Neural cell (in vitro differentiated cells): ENCODE measurements at regions not wholly inside any gene's neighbourhood (a gene's known extent, or its start where the extent isn't known, plus 50 kb on each side); places are given as distances from the start of the nearest gene placed in this dataset.

Source experiments
- H2AFZ ChIP-seq: fragments of 200-600, 300-800 bp; sonication (generic), shearing (Covaris generic); 2 replicates; pipeline ENCODE4 v1.6.0; 2014; ENCODE audit warnings: low read depth, mild to moderate bottlenecking, antibody characterized with exemption, low read length, moderate library complexity
- H3F3A ChIP-seq: fragments of 200-600 bp; shearing (Covaris generic); 2 replicates; pipeline ENCODE4 v1.6.1; 2016; ENCODE audit warnings: mild to moderate bottlenecking, moderate library complexity, mixed read lengths, antibody characterized with exemption, low read length; ENCODE audit not compliant: insufficient read depth, poor library complexity, severe bottlenecking
- H3K27ac ChIP-seq: fragments of 200-600, 300-800 bp; sonication (generic), shearing (Covaris generic); 2 replicates; pipeline ENCODE4 v1.5.1; 2014; ENCODE audit warnings: mild to moderate bottlenecking, low read length, moderate library complexity
- H3K27me3 ChIP-seq: fragments of 300-800, 200-600 bp; sonication (generic), shearing (Covaris generic); 2 replicates; pipeline ENCODE4 v1.6.0; 2014; ENCODE audit warnings: mild to moderate bottlenecking, low read depth, low read length, moderate library complexity; ENCODE audit not compliant: insufficient read depth
- H3K36me3 ChIP-seq: fragments of 300-800, 200-600 bp; sonication (generic), shearing (Covaris generic); 2 replicates; pipeline ENCODE4 v1.5.1; 2014; ENCODE audit warnings: mild to moderate bottlenecking, antibody characterized with exemption, low read length, moderate library complexity; ENCODE audit not compliant: insufficient read depth
- H3K4me2 ChIP-seq: fragments of 300-800, 200-600 bp; sonication (generic), shearing (Covaris generic); 2 replicates; pipeline ENCODE4 v1.6.0; 2014; ENCODE audit warnings: mild to moderate bottlenecking, low read length
- H3K4me3 ChIP-seq: fragments of 300-800, 200-600 bp; sonication (generic), shearing (Covaris generic); 2 replicates; pipeline ENCODE4 v1.5.1; 2014; ENCODE audit warnings: mild to moderate bottlenecking, low read length, moderate library complexity
- H3K79me2 ChIP-seq: fragments of 200-600 bp; shearing (Covaris generic); replicated peaks from 2 replicates; pipeline ENCODE4 v1.6.0; 2014; ENCODE audit warnings: mild to moderate bottlenecking, low read length, moderate library complexity; ENCODE audit not compliant: insufficient read depth
- H3K9ac ChIP-seq: fragments of 300-800, 200-600 bp; sonication (generic), shearing (Covaris generic); 2 replicates; pipeline ENCODE4 v1.6.1; 2016; ENCODE audit warnings: mild to moderate bottlenecking, low read length, mixed read lengths
- H3K9me2 ChIP-seq: fragments of 200-600 bp; shearing (Covaris generic); 2 replicates; pipeline ENCODE4 v1.6.1; 2016; ENCODE audit warnings: mild to moderate bottlenecking, low read length, mixed read lengths; ENCODE audit not compliant: insufficient read depth
- H3K9me3 ChIP-seq: fragments of 200-600, 300-800 bp; sonication (generic), shearing (Covaris generic); 2 replicates; pipeline ENCODE4 v1.6.1; 2016; ENCODE audit warnings: mild to moderate bottlenecking, mixed run types, low read length, moderate library complexity, mixed read lengths
- H4K20me1 ChIP-seq: fragments of 200-600 bp; shearing (Covaris generic); 2 replicates; pipeline ENCODE4 v1.6.1; 2016; ENCODE audit warnings: mild to moderate bottlenecking, mixed run types; ENCODE audit not compliant: insufficient read depth
- CTCF ChIP-seq: fragments of 450-650 bp; IDR thresholded peaks from 2 replicates; pipeline ENCODE4 v1.5.1; 2014; ENCODE audit warnings: antibody characterized with exemption, mild to moderate bottlenecking, moderate library complexity; ENCODE audit not compliant: poor library complexity, severe bottlenecking
- EP300 ChIP-seq: fragments of 450-650 bp; conservative IDR thresholded peaks from 2 replicates; pipeline ENCODE4 v1.6.1; 2014; ENCODE audit warnings: antibody characterized with exemption, mild to moderate bottlenecking, moderate library complexity; ENCODE audit not compliant: poor library complexity, severe bottlenecking
- EZH2 ChIP-seq: fragments of 200-600, 300-800 bp; shearing (Covaris generic), sonication (generic); IDR thresholded peaks from 2 replicates; pipeline ENCODE4 v1.6.1; 2014; ENCODE audit warnings: antibody characterized with exemption, low read length, borderline replicate concordance, mild to moderate bottlenecking; ENCODE audit not compliant: insufficient read depth, poor library complexity, severe bottlenecking
- MXI1 ChIP-seq: fragments of 450-650 bp; conservative IDR thresholded peaks from 2 replicates; pipeline ENCODE4 v1.6.1; 2014; ENCODE audit warnings: antibody characterized with exemption, mild to moderate bottlenecking; ENCODE audit not compliant: poor library complexity, severe bottlenecking
- POLR2AphosphoS5 ChIP-seq: IDR thresholded peaks from 2 replicates; pipeline ENCODE4 v1.6.1; 2012
- RAD21 ChIP-seq: fragments of 450-650 bp; conservative IDR thresholded peaks from 2 replicates; pipeline ENCODE4 v1.6.1; 2014; ENCODE audit warnings: antibody characterized with exemption, mild to moderate bottlenecking, moderate library complexity
- REST ChIP-seq: IDR thresholded peaks from 2 replicates; pipeline ENCODE4 v1.6.1; 2012; ENCODE audit warnings: borderline replicate concordance
- SMC3 ChIP-seq: fragments of 450-650 bp; conservative IDR thresholded peaks from 2 replicates; pipeline ENCODE4 v1.6.1; 2014; ENCODE audit warnings: antibody characterized with exemption, mild to moderate bottlenecking, moderate library complexity; ENCODE audit not compliant: poor library complexity
- TAF1 ChIP-seq: IDR thresholded peaks from 2 replicates; pipeline ENCODE4 v1.6.1; 2012; ENCODE audit warnings: low read depth

- no peak for TF ChIP-seq CTCF
Measured at GRCh38 chr2:39503277-39503676, 66.2 kb upstream of the MAP4K3 start (continued).

GRCh38 chr2:39504790-39505335, 67.8 kb upstream of the MAP4K3 start:
- Histone ChIP-seq H3K9me2 (no peaks in the 10 kb centered on the region), H3K4me2 (no peak overlapping the region), H3K36me3 (no peaks in the 10 kb centered on the region), H3K9me3 (no peaks in the 10 kb centered on the region), H3K27me3 (no peaks in the 10 kb centered on the region), H2AFZ (no peak overlapping the region), H3K79me2 (no peaks in the 10 kb centered on the region), H3K27ac (no peak overlapping the region), H4K20me1 (no peaks in the 10 kb centered on the region), H3K9ac (no peak overlapping the region), H3K4me3 (no peak overlapping the region), H3F3A (no peaks in the 10 kb centered on the region)
- TF ChIP-seq REST = no peak
- no peak for TF ChIP-seq EZH2
- no peak for TF ChIP-seq MXI1
- TF ChIP-seq TAF1 = no peak
- no peak for TF ChIP-seq EP300
- no peak for TF ChIP-seq POLR2AphosphoS5
- TF ChIP-seq RAD21 = no peak
- TF ChIP-seq SMC3 = no peak
- no peak for TF ChIP-seq CTCF

- Histone ChIP-seq H3K36me3 (no peaks in the 10 kb centered on the region), H4K20me1 (no peaks in the 10 kb centered on the region), H3K9me2 (no peaks in the 10 kb centered on the region), H3K79me2 (no peaks in the 10 kb centered on the region), H3K4me2 (no peak overlapping the region), H3K9me3 (no peaks in the 10 kb centered on the region), H3K27me3 (no peaks in the 10 kb centered on the region), H3K27ac (no peak overlapping the region), H3K9ac (no peak overlapping the region), H3K4me3 (no peak overlapping the region), H3F3A (no peaks in the 10 kb centered on the region), H2AFZ (no peak overlapping the region)
- no peak for TF ChIP-seq EZH2
- no peak for TF ChIP-seq MXI1
- no peak for TF ChIP-seq TAF1
- no peak for TF ChIP-seq CTCF
- no peak for TF ChIP-seq POLR2AphosphoS5
- no peak for TF ChIP-seq EP300
- no peak for TF ChIP-seq REST
- TF ChIP-seq SMC3 = no peak
- no peak for TF ChIP-seq RAD21
Measured at GRCh38 chr2:39506215-39506614, 69.1 kb upstream of the MAP4K3 start.
